HepG2 (cell line): ENCODE measurements at regions not wholly inside any gene's neighbourhood (a gene's known extent, or its start where the extent isn't known, plus 50 kb on each side); places are given as distances from the start of the nearest gene placed in this dataset.

Experiments
- CBFB ChIP-seq: sonication (generic); formaldehyde crosslinking; IDR thresholded peaks from 2 replicates; pipeline ENCODE4 v1.4.0; 2020; ENCODE audit warnings: missing genetic modification reagents
- HNF4G ChIP-seq, 2 experiments: sonication (generic) in 1 of 2; formaldehyde crosslinking in 1 of 2; IDR thresholded peaks; 2 replicates each; pipeline versions ENCODE4 v1.4.0 to v1.6.1; 2011 to 2020; ENCODE audit warnings: borderline replicate concordance in 2 of 2, low read depth in 2 of 2, mild to moderate bottlenecking in 2 of 2, low read length in 1 of 2, missing genetic modification reagents in 1 of 2, moderate library complexity in 1 of 2
- JUNB ChIP-seq: sonication (generic); formaldehyde crosslinking; IDR thresholded peaks from 2 replicates; pipeline ENCODE4 v1.8.0; 2022; ENCODE audit warnings: missing genetic modification reagents, mild to moderate bottlenecking, borderline replicate concordance
- KDM2A ChIP-seq: sonication (generic); formaldehyde crosslinking; IDR thresholded peaks from 2 replicates; pipeline ENCODE4 v1.4.0; 2020; ENCODE audit warnings: low read depth, missing genetic modification reagents, borderline replicate concordance
- KLF9 ChIP-seq: IDR thresholded peaks from 2 replicates; pipeline ENCODE4 v1.6.1; 2016; ENCODE audit warnings: low read depth
- WIZ ChIP-seq: sonication (generic); formaldehyde crosslinking; IDR thresholded peaks from 2 replicates; pipeline ENCODE4 v1.5.1; 2020; ENCODE audit warnings: mild to moderate bottlenecking, missing genetic modification reagents
- YEATS2 ChIP-seq: sonication (generic); formaldehyde crosslinking; IDR thresholded peaks from 2 replicates; pipeline ENCODE4 v1.4.0; 2020; ENCODE audit warnings: missing genetic modification reagents, borderline replicate concordance
- ZNF143 ChIP-seq: sonication (generic); formaldehyde crosslinking; IDR thresholded peaks from 2 replicates; pipeline ENCODE4 v1.4.0; 2020; ENCODE audit warnings: missing genetic modification reagents
- ZNF17 ChIP-seq: sonication (generic); formaldehyde crosslinking; IDR thresholded peaks from 2 replicates; pipeline ENCODE4 v1.5.0; 2020; ENCODE audit warnings: mild to moderate bottlenecking, missing genetic modification reagents
- ZNF207 ChIP-seq: fragments of 450-650 bp; IDR thresholded peaks from 2 replicates; pipeline ENCODE4 v1.6.1; 2016; ENCODE audit warnings: antibody characterized with exemption, borderline replicate concordance
- ZNF451 ChIP-seq: sonication (generic); formaldehyde crosslinking; IDR thresholded peaks from 2 replicates; pipeline ENCODE4 v1.5.0; 2020; ENCODE audit warnings: mild to moderate bottlenecking, missing genetic modification reagents
- ZNF777 ChIP-seq: sonication (generic); formaldehyde crosslinking; IDR thresholded peaks from 2 replicates; pipeline ENCODE4 v1.4.0; 2020; ENCODE audit warnings: missing genetic modification reagents
- ZSCAN9 ChIP-seq: IDR thresholded peaks from 2 replicates; pipeline ENCODE4 v1.6.1; 2016; ENCODE audit warnings: borderline replicate concordance
- TF ChIP-seq, protein P1 (sequence below): sonication (generic); formaldehyde crosslinking; IDR thresholded peaks from 2 replicates; pipeline ENCODE4 v1.4.0; 2020; ENCODE audit warnings: missing genetic modification reagents
- TF ChIP-seq, protein P2 (sequence below): sonication (generic); formaldehyde crosslinking; IDR thresholded peaks from 2 replicates; pipeline ENCODE4 v1.4.0; 2020; ENCODE audit warnings: missing genetic modification reagents
- TF ChIP-seq, protein P3 (sequence below): sonication (generic); formaldehyde crosslinking; IDR thresholded peaks from 2 replicates; pipeline ENCODE4 v1.5.0; 2020; ENCODE audit warnings: mild to moderate bottlenecking, low read depth, missing genetic modification reagents, borderline replicate concordance
- TF ChIP-seq, protein P4 (sequence below): sonication (generic); formaldehyde crosslinking; IDR thresholded peaks from 2 replicates; pipeline ENCODE4 v1.4.0; 2020; ENCODE audit warnings: missing genetic modification reagents, mild to moderate bottlenecking, borderline replicate concordance

DNA sequence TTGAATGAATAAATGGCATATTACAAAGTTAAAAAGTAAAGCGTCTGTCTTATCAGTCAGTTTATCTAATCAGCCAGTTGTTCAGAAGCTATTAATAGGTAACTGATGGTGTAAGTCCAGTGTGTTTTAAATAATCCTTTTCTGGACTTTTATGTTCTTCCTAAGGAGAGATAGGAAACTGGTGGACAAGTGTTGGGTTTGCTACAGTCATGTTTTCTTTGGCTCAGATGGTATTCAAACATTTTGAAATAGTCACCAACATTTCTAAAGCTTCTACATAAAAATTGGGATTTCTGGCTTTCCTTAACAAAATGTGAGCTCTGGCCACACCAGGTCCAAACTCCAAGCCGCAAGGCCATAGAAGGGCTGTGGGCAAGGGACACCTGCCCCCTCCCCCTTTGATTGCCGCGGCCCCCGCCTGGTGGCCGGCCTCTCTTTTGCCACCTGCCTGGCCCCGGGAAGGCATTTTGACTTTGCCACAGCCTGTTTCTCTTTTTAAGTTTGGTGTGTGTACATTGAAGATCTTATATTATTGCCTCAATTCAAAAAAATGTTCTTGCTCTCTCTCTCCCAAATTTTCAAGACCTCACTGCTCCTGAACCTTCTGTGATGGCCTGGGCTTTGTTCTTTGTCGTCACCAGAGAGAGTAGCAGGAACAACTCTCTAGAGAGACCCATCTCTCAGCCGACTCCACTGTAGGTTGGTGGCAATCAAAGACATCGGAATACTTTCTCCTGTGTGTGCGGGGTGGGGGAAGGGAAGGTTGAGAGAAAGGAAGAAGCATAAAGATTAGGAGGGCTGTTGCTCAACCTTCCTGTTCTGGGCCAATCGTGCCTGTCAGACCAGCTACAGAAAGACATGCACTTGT is 84.0 kb upstream of the ZNF217 start (continued):
- TF ChIP-seq, protein P1, sequence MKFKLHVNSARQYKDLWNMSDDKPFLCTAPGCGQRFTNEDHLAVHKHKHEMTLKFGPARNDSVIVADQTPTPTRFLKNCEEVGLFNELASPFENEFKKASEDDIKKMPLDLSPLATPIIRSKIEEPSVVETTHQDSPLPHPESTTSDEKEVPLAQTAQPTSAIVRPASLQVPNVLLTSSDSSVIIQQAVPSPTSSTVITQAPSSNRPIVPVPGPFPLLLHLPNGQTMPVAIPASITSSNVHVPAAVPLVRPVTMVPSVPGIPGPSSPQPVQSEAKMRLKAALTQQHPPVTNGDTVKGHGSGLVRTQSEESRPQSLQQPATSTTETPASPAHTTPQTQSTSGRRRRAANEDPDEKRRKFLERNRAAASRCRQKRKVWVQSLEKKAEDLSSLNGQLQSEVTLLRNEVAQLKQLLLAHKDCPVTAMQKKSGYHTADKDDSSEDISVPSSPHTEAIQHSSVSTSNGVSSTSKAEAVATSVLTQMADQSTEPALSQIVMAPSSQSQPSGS, result peak; percentile 54
- TF ChIP-seq JUNB (CRISPR knock-in tag) (no peak), CBFB (CRISPR knock-in tag) (peak; percentile 76), ZNF143 (CRISPR knock-in tag) (no peak), WIZ (CRISPR knock-in tag) (peak; percentile 69; the same call in 1 of the 2 replicates), KLF9 (CRISPR knock-in tag) (peak; percentile 38; the same call in 1 of the 2 replicates), ZNF451 (CRISPR knock-in tag) (peak; percentile 48; the same call in 1 of the 2 replicates), ZNF207 (no peak), YEATS2 (peak; percentile 56; the same call in 1 of the 2 replicates), ZNF777 (no peak), ZNF17 (no peak), HNF4G (IDR thresholded peaks at IDR 0.05; ENCODE audit: borderline replicate concordance, low read depth, low read length) (peak; percentile 96), HNF4G (CRISPR knock-in tag; IDR thresholded peaks at IDR 0.05; ENCODE audit: borderline replicate concordance, low read depth) (peak; percentile 95), ZSCAN9 (CRISPR knock-in tag) (peak; percentile 22), KDM2A (CRISPR knock-in tag) (peak; percentile 80; the same call in 1 of the 2 replicates)
- TF ChIP-seq, protein P2, sequence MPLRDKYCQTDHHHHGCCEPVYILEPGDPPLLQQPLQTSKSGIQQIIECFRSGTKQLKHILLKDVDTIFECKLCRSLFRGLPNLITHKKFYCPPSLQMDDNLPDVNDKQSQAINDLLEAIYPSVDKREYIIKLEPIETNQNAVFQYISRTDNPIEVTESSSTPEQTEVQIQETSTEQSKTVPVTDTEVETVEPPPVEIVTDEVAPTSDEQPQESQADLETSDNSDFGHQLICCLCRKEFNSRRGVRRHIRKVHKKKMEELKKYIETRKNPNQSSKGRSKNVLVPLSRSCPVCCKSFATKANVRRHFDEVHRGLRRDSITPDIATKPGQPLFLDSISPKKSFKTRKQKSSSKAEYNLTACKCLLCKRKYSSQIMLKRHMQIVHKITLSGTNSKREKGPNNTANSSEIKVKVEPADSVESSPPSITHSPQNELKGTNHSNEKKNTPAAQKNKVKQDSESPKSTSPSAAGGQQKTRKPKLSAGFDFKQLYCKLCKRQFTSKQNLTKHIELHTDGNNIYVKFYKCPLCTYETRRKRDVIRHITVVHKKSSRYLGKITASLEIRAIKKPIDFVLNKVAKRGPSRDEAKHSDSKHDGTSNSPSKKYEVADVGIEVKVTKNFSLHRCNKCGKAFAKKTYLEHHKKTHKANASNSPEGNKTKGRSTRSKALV (CRISPR knock-in tag), result peak; percentile 70; the same call in 1 of the 2 replicates
- TF ChIP-seq, protein P3, sequence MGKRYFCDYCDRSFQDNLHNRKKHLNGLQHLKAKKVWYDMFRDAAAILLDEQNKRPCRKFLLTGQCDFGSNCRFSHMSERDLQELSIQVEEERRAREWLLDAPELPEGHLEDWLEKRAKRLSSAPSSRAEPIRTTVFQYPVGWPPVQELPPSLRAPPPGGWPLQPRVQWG (CRISPR knock-in tag), result no peak
- TF ChIP-seq, protein P4, sequence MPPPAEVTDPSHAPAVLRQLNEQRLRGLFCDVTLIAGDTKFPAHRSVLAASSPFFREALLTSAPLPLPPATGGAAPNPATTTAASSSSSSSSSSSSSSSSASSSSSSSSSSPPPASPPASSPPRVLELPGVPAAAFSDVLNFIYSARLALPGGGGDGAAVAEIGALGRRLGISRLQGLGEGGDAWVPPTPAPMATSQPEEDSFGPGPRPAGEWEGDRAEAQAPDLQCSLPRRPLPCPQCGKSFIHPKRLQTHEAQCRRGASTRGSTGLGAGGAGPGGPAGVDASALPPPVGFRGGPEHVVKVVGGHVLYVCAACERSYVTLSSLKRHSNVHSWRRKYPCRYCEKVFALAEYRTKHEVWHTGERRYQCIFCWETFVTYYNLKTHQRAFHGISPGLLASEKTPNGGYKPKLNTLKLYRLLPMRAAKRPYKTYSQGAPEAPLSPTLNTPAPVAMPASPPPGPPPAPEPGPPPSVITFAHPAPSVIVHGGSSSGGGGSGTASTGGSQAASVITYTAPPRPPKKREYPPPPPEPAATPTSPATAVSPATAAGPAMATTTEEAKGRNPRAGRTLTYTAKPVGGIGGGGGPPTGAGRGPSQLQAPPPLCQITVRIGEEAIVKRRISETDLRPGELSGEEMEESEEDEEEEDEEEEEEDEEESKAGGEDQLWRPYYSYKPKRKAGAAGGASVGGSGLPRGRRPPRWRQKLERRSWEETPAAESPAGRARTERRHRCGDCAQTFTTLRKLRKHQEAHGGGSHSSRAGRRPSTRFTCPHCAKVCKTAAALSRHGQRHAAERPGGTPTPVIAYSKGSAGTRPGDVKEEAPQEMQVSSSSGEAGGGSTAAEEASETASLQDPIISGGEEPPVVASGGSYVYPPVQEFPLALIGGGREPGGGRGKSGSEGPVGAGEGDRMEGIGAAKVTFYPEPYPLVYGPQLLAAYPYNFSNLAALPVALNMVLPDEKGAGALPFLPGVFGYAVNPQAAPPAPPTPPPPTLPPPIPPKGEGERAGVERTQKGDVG (CRISPR knock-in tag), result peak; percentile 4; the same call in 1 of the 2 replicates
